ENCODE measurements at regions not wholly inside any gene's neighbourhood (a gene's known extent, or its start where the extent isn't known, plus 50 kb on each side); places are given as distances from the start of the nearest gene placed in this dataset.
"Not testable (repeated sequence)": the region's sequence is repeated elsewhere in the genome, so short reads cannot be mapped to it uniquely, and the experiment has no call there.

DNA sequence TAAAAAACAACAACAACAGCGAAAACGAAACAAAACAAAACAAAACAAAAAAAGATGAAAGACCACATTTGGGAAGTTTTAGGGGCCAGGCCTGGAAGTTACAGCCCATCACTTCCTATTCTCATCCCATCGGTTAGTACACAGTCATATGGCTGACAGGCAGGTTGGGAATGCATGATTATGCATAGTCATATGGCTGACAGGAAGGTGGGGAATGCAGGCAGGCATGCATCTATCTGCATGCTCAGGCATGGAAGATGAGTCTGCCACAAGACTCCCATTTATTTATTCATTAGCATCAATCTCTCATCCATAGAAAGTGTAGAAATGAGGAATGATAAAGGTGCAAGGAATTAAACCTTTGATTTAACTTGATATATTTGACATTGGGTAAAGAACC, 325.3 kb upstream of the MEX3C start:
- DNase-seq, result no peak

DNA sequence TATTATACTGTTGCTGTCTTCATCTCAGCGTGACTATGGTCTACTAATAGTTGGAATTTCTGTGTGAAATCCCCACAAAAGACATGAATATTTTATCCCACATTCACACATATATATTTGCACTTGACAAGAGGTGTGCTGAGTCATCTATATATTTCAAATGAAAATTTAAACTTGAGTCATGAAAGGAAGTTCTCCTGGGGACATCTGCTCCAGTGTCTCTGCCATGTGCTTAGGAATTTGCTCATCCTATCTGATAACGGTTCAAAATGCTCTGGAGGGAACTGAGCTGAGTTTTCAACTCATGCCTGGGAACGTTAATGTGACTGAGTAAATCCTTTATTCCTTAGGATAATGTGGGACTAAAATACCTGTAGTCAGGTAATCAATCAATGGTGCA, 326.2 kb upstream of the MEX3C start:
- DNase-seq, result no peak

DNA sequence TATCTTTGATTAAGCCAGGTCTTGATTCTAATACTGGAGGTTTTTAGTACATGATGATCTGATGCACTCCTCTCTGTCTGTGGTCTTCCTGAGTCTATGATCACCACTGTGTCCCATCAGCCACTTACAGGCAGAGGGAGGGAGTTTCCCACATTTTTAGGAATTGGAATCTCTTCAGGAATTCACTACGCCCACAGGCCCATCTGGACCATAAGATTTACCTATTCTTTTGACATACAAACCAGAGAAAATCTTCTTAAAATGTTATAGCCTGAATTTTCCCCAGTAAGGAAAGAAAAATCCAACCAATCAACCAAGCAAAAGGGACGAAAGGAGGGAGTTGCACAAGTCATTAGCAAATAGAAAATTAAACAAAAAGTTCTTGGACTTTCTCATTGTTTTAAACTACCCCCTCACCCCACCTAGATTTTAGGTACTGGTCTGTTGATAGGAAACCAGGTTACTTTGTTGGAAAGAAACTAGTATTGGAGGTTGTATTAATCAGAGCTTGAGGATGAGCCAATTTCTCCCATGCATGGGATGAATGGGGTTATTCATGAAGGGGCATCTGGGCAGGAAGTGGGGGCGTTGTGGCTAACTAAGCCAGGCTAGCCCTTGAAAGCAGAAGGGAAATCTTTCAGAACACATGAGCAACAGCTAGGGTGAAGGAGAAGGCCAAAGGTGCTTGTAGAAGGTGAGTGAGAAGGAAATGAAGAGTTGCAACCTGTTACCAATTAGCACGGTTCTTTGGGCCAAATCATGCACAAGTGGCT, 328.2 kb upstream of the MEX3C start:
- DNase-seq, result no peak

DNA sequence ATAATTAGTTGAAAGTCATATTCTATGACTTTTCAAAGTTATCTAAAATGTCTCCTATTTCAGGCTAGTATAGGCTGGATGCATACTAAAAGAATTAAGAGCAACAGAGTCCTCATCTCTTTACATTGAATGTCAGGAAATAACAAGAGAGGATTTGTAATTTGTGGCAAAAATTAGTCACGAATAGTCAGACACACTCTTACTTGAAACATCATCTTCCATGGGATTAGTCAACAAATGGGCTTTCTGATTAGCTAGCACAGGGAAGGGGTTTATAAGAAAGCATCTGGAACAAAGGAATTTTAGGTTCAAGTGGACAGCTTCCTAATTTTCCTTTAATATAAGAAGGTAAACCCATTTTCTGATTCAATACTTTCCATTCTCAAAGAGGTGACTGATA, 330.3 kb upstream of the MEX3C start:
- no peak for DNase-seq

DNA sequence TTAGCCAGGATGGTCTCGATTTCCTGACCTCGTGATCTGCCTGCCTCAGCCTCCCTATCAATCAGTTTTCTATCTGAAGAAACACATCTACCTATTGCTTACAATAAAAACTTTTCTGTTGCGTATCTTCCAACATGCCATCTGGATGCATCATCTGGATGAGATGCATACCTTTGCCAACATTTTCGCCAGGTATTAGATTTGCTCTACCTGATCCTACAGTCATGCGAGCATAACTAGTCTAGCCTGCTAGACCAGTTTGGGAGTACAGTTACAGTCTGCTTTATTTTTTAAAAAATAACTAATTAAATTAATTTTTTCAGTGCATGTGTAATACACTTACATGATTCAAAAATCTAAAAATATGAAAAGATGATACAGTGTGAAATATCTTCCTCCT, 334.0 kb upstream of the MEX3C start:
- DNase-seq, result peak; percentile 19

DNA sequence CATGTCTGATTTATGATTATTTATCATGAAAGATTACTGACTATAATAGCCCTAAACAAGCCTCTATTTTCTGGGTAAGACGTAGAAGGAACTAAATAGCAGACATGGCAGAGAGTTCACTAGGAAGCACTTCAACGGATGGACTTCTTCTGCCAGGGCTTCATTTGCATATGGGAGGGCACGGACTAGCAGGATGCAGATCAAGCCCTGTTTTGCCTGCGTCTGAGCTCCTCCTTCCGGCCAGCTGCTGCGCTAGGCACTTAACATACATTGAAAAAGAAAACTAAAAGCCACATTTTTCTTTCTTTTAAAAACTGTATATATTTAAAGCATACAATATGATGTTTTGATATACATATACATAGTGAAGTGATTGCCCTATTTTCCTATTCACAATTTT, 340.0 kb upstream of the MEX3C start:
- DNase-seq, result peak; percentile 26

DNA sequence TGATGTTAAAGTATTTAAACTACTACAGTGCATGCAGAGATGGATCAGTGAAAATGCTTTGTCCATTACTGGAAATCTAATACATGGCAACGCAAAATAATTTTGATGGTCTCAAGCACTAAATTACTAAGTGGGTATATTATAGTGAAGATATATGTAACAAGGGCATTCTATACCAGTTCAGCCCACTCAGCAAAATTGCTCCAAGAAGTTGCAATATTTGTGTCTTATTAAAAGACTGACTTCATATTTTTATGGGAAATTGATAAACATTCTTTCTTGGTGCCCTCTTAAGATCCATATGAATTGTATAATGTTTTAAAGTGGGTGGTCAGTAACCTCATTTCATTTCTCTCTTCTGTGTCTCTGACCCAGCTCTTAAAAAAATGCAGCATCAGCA, 343.1 kb upstream of the MEX3C start:
- DNase-seq, result no peak

DNA sequence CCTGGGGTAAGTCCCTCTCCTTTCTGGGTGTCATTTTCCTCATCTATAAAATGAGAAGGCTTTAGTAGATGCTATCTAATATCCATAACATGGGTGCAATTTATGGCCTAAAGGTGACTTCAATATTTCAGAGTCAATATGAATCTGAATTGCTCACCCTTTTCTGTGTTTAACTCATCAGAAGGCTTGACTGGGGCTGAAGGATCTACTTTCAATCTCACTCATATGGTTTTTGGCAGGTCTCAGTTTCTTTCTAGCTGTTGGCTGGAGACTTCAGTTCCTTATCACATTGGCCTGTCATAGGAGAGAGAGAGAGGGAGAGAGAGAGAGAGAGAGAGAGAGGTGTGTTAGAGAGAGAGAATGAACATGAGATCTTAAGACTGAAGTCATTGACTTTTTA, 343.7 kb upstream of the MEX3C start:
- DNase-seq, result no peak

DNA sequence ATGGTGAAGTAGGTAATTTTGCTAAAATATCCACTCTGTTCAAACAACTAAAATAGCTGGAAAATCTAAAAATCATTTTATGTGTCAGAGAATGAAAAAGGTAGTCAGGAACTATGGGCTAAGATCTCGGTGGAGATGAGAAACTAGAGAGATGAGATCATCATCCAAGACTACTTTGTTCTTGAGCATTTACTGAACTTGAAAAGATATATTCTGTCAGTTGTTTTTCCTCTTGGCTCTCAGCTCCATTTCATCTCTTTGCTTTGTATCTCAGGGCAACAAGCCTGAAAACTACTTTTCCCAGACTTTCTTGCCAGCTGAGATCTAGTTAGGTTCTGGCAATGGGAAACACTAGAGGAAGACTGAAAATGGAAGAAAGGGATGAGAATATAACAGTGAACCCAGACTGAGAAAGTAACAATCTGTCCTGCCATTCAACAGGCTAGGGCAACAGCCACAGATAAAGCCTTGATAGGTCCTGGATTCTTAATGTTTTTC, 346.2 kb upstream of the MEX3C start:
- no peak for DNase-seq

DNA sequence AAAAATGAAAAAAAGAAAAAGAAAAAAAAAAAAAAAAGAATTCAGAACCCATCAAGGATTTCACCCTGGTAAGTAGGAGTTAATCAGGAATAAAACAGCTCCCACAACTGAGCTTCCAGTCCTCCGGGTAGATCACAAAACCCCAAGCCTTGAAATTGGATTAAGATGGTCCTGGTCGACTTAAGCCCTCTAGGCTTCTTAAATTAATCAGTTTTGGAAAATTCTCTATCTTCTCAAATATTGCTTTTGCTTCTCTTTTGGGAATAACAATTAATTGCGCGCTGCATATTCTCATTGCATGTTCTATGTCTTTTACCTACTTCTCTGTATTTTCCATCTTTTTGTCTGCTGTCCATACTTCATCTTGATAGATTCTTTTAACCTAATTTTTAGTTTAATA, 348.0 kb upstream of the MEX3C start:
- DNase-seq, result no peak

DNA sequence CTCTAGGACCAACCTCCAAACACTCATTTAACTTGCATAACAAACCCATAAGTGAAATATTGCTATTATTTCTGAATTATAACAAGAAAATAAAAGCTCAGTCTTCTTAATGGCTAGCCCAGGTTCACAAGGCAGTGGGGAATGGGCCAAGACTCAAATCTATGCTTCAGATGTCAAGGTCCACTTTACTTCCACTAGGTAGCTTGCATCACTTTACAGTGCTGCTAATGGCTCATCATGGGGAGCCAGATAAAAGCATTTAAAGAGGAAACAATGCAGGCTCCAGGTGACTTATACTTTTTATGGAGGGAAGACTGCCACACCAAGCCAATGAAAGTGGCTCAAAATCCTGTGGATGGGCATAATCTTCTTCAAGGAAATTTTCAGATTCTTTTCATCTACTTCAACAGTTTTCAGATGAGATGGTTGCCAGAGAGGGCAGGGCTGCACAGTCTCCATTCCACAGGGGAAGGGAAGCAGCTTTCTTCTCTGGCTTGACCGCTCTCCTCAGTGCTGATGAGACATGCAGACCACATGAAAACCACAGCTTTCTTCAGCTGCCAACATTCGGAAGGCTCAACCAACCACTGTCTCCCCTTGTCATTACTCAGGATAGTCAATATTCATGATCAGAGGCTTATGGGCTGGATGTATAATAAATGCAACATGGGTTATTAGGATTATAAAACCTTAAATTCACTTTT, 361.9 kb upstream of the MEX3C start:
- no peak for DNase-seq

DNA sequence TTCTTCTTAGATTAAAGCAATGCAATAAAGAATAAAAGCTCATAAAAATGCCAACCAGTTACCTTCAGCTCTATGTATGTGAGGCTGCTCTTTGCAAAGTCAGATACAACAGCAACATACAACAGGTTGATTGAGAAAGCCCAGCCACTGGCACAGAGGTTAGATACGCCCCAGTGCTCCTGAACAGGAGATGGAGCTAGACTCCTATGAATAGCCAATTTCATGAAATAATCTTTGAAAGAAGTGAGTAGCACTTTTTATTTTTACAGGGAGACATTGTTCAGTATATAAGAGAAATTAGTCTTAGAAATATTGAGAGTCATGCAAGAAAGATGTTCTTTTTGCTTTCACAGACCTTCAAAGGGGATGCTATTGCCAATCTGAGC, 362.4 kb upstream of the MEX3C start:
- no peak for DNase-seq

DNA sequence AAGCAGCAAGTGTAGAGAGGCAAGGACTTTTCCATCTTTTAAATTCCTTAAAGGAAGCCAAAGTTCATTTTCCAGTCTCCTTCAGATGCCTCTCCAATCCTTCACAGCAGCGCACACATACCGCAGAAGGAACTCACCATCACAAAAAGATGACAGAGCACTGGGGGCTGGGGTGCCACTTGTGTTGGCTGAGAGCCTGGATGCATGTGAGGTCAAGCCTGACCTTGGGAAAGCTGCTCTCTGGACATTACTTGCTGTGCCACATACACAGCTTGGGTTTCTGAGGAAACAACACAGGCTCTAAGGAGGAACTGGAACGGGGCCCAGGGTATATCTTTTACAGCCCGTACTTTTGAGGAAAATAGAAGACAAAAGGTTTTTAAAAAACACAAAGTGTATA, 364.3 kb upstream of the MEX3C start:
- peak; percentile 9 for DNase-seq

DNA sequence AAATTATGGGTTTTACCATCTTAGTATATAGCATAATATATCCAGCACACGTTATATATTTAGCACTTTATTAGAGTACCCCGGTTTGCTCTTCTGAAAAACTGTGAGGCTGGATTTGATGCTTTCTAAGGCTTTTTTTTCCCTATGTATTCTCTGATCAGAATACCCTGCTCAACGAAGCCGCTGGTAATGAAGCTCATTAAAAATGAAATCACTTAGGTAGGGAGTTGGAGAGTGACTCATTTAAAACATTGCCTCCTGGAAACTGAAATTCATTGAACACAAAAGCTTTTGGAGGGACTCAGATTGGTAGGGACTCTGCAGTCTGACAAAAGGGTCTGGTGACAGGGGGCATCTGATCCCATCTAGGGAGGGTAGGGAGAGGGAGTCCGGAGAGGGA, 365.4 kb upstream of the MEX3C start:
- no peak for DNase-seq

DNA sequence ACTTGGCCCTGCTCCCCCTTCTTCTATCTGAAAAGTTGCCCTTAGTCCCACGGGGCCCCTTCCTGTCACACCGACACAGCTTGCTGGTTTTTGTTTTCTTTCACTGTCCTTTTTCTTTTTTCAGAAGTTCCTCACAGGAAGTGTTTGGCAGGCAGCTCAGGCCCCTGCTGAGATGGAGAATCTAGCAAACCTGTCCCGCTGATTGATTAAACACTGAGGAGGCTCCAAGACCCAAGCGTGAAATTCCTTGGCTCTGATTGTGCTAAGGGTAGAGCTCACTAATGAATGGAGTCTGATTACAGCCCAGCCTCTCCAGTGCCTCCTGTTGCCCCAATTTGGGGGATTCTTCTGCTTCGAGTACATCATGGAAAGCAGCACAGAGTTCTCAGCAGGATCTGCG, 365.9 kb upstream of the MEX3C start:
- no peak for DNase-seq

DNA sequence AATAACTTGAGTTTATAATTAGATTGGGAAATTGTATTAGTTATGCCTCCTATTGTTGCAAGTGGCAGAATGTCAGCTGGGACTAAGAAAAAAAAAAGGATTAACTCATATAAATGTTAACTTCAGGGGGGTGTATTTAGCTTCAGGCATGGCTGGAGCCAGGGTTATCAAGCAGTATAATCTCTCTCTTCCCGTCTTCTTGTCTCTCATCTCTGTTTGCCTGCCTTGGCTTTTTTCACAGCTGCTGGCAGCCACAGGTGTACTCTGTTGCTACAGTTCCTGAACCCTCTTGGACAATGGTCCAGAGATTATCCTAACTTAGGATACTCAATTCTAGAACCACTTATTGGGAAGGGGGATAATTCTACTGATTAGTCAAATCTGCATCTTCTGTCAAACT, 370.7 kb upstream of the MEX3C start:
- no peak for DNase-seq

DNA sequence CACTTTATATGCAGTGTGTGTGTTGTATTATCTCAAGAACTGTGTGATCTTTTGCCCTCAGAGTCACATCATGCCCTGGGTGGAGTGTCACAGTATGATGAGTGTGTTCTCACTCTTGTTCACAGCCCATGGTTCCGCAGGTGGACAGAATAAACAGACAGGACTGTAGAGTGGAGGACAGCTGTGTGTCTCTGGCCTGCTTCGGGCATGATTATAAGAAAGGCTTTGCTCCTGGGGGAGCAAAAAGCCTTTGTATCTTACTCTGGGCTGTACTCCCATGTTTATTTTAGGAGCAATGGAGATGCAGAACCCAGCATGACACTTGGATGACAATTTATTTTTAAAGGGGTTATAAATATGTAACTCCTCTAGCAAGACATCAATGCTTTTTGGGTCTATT, 371.7 kb upstream of the MEX3C start:
- DNase-seq, result no peak

DNA sequence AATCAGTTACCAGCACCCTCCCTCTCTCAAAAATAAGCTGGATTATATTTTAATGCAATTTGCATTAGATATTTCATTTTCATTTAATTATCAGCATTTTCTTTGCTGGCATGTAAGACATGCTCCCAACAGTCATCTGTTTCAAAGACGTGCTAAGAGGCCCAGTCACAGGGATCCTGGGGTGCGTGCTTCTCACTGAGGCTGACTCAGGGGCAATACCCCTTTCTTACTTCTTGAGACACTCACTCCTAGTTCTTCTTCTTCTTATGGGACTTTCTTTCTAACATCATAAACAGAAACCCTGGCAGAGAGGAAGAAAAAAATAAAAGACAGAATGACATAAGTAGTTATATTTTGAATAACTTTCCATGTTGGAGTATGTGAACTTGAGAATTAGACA, 372.1 kb upstream of the MEX3C start:
- no peak for DNase-seq

DNA sequence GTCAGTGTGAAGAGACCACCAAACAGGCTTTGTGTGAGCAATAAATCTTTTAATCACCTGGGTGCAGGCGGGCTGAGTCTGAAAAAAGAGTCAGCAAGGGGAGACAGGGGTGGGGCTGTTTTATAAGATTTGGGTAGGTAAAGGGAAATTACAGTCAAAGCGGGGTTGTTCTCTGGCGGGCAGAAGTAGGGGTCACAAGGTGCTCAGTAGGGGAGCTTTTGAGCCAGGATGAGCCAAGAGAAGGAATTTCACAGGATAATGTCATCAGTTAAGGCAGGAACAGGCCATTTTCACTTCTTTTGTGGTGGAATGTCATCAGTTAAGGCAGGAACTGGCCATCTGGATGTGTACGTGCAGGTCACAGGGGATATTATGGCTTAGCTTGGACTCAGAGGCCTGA, 372.6 kb upstream of the MEX3C start:
- DNase-seq, result not testable (repeated sequence)

DNA sequence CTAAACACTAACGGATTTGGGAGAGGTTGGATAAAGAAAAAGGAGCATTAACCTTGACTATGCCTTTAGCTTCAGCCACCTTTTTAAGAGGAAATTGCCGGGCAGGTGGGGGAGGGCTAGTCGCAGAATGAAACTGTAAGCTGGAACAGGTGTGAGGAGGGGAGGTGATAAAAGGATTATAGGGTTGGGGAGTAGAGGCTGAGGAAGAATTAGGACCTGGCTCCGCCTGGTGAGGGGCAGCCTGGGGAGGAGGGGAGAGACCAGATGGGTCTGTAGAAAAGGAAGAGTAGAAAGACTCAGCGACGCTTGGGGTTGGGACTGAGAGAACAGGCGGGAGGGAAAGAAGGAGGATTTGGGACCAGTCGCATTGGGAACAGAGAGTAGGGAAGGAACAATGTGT, 376.4 kb upstream of the MEX3C start:
- not testable (repeated sequence) for DNase-seq

DNA sequence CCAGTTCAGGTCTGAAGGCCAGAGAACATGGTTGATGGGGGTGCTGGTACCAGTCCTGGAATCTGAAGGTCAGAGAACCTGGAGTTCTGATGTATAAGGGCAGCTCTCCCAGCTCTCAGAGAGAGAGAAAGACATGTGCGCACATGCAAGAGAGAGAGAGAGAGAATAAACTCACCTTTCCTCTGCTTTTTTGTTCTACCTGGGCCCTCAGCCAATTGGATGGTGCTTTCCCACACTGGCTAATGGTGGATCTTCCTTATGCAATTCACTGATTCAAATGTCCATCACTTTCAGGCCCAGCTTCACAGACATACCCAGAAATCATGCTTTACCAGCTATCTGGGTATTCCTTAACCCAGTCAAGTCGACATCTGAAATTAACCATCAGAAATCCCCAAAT, 377.7 kb upstream of the MEX3C start:
- no peak for DNase-seq

DNA sequence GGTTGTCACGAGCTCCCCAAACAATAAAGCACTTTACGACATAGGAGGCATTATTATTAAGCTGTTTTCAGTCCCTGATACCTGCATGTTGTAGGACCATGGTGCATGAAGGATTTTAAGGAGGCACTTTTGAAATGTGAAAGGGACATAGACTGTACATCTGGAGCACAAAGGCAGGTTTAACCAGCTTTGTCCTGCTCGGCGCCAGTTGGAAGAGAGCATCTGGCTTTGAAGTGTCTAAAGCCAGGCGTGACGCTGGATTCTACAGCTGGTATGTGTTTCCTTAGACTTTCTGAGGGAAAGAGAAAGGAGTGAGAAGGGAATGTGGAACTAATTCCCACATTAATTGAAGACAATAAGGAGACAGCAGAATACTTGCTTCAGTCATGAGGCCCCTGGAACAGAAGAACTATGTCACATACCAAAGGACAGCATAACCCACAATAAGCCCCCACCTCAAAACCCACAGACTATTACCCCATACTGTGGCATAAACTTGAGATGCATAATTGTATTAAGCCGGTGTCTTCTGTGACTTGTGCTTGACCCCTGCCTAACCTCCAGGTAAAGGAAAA, 381.0 kb upstream of the MEX3C start:
- no peak for DNase-seq

DNA sequence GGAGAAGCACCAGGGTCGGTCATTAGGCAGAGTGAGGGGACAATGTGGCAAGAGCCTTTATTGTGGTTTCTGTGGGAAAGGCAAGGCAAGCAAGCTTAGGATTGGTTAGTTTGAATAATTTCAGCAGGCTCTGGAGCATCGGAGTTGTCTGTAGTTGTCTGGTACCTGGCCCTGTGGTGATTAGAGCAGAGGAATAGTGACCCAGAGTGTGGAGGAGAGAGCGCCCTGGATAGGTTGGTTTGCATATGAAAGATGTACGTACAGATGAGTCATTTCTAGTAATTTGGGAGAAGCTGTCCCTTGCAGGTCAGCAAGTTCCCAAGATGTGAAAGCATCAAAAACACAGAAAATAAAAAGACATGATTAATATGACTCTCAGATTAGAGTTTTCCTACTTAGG, 383.1 kb upstream of the MEX3C start:
- no peak for DNase-seq

Data from renal pelvis (tissue), 1 donor.